Retinal pigment epithelial cell (primary cell): ENCODE measurements at regions not wholly inside any gene's neighbourhood (a gene's known extent, or its start where the extent isn't known, plus 50 kb on each side); places are given as distances from the start of the nearest gene placed in this dataset.
"Not testable (repeated sequence)": the region's sequence is repeated elsewhere in the genome, so short reads cannot be mapped to it uniquely, and the experiment has no call there.

Source experiments
- DNase-seq: peaks from one replicate; pipeline ENCODE4 v3.0.0-alpha.2; 2010; ENCODE audit warnings: low read depth
- H3K4me3 ChIP-seq: 2 replicates; pipeline ENCODE4 v1.5.1; 2011; ENCODE audit warnings: mild to moderate bottlenecking, low read length, control low read depth, moderate library complexity
- TF ChIP-seq, protein P1 (sequence below): conservative IDR thresholded peaks from 2 replicates; pipeline ENCODE4 v1.5.1; 2011; ENCODE audit warnings: low read depth, low read length, control low read depth, inconsistent platforms

- TF ChIP-seq, protein P1, sequence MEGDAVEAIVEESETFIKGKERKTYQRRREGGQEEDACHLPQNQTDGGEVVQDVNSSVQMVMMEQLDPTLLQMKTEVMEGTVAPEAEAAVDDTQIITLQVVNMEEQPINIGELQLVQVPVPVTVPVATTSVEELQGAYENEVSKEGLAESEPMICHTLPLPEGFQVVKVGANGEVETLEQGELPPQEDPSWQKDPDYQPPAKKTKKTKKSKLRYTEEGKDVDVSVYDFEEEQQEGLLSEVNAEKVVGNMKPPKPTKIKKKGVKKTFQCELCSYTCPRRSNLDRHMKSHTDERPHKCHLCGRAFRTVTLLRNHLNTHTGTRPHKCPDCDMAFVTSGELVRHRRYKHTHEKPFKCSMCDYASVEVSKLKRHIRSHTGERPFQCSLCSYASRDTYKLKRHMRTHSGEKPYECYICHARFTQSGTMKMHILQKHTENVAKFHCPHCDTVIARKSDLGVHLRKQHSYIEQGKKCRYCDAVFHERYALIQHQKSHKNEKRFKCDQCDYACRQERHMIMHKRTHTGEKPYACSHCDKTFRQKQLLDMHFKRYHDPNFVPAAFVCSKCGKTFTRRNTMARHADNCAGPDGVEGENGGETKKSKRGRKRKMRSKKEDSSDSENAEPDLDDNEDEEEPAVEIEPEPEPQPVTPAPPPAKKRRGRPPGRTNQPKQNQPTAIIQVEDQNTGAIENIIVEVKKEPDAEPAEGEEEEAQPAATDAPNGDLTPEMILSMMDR: no peak
- no peak for DNase-seq
- no peak overlapping the region for H3K4me3 ChIP-seq
Observed at GRCh38 chr2:65608466-65608865, 176.1 kb upstream of the SPRED2 start.

GRCh38 chr2:65607662-65608305 lies 175.4 kb upstream of the SPRED2 start:
- TF ChIP-seq, protein P1: no peak
- no peak for DNase-seq
- H3K4me3 ChIP-seq: no peak overlapping the region

DNA sequence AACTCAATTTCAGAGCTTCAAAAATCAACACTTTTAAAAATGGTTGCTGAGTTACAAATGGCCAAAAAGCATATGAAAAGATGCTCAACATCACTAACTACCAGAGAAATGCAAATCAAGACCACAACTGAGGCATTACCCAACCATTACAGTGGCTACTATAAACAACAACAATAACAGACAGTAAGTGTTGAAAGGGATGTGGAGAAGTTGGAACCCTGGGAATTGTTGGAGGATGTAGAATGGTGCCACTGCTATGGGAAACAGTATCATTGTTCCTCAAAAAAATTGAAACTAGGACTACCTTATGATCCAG lies 173.3 kb upstream of the SPRED2 start:
- no peak for DNase-seq
- no peak overlapping the region for H3K4me3 ChIP-seq
- TF ChIP-seq, protein P1: no peak

- DNase-seq: no peak
- H3K4me3 ChIP-seq: no peak overlapping the region
- TF ChIP-seq, protein P1: no peak
Observed at GRCh38 chr2:65605058-65605742, 172.8 kb upstream of the SPRED2 start.

GRCh38 chr2:65604246-65604645 lies 171.8 kb upstream of the SPRED2 start:
- no peak for DNase-seq
- TF ChIP-seq, protein P1: no peak
- H3K4me3 ChIP-seq: no peak overlapping the region

DNA sequence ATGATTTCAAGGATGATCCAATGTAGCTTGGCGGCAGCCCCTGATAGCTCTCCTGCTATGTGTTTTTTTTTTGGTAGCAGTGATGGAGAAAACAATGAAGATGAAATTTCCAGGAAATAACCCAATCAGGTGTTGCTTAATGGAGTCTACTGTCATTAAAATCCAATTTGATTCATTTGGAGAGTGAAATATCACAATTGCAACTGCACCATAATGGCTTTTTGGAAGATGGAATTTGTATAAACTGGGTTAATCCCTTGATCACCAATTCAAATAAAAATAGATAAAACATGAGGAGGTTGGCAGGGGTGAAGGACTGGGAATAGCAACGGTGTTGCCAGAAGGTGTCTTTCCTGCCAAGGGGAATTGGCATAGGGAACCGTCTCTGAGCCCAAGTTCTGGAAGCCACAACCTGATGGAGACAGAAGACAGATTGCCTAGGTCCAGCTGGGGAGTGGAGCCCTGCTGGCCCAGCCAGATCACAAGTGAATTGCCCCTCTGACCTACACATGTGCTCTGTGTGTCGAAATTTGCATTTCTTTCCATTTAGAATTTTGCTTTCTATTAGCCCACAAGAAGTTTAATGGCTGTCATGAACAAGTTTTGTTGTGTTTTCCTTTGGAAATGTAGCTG lies 170.3 kb upstream of the SPRED2 start:
- TF ChIP-seq, protein P1: no peak
- no peak for DNase-seq
- H3K4me3 ChIP-seq: no peak overlapping the region

- not testable (repeated sequence) for H3K4me3 ChIP-seq, DNase-seq
Observed at GRCh38 chr2:65600871-65601270, 168.5 kb upstream of the SPRED2 start.

DNA sequence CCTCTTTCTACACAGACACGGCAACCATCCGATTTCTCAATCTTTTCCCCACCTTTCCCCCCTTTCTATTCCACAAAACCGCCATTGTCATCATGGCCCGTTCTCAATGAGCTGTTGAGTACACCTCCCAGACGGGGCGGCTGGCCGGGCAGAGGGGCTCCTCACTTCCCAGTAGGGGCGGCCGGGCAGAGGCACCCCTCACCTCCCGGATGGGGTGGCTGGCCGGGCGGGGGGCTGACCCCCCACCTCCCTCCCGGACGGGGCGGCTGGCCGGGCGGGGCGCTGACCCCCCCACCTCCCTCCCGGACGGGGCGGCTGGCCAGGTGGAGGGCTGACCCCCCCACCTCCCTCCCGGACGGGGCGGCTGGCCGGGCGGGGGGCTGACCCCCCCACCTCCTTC lies 168.0 kb upstream of the SPRED2 start:
- DNase-seq, H3K4me3 ChIP-seq: not testable (repeated sequence)
